KOPT-K1 (cell line): ENCODE measurements at regions not wholly inside any gene's neighbourhood (a gene's known extent, or its start where the extent isn't known, plus 50 kb on each side); places are given as distances from the start of the nearest gene placed in this dataset.

ENCODE experiments used
- H3K27ac ChIP-seq: fragments of 200-600 bp; sonication (generic); 2 replicates; pipeline ENCODE4 v1.5.1; 2016; ENCODE audit warnings: antibody characterized with exemption, mild to moderate bottlenecking, low read depth, low read length; ENCODE audit not compliant: poor library complexity, severe bottlenecking
- H3K36me3 ChIP-seq: fragments of 200-600 bp; sonication (generic); 2 replicates; pipeline ENCODE4 v1.5.1; 2017; ENCODE audit warnings: antibody characterized with exemption, mild to moderate bottlenecking, low read length, moderate library complexity; ENCODE audit not compliant: insufficient read depth
- H3K9me3 ChIP-seq: fragments of 200-600 bp; sonication (generic); 2 replicates; pipeline ENCODE4 v1.5.1; 2017; ENCODE audit warnings: antibody characterized with exemption, low read length, mild to moderate bottlenecking; ENCODE audit not compliant: insufficient read depth, poor library complexity, severe bottlenecking

DNA sequence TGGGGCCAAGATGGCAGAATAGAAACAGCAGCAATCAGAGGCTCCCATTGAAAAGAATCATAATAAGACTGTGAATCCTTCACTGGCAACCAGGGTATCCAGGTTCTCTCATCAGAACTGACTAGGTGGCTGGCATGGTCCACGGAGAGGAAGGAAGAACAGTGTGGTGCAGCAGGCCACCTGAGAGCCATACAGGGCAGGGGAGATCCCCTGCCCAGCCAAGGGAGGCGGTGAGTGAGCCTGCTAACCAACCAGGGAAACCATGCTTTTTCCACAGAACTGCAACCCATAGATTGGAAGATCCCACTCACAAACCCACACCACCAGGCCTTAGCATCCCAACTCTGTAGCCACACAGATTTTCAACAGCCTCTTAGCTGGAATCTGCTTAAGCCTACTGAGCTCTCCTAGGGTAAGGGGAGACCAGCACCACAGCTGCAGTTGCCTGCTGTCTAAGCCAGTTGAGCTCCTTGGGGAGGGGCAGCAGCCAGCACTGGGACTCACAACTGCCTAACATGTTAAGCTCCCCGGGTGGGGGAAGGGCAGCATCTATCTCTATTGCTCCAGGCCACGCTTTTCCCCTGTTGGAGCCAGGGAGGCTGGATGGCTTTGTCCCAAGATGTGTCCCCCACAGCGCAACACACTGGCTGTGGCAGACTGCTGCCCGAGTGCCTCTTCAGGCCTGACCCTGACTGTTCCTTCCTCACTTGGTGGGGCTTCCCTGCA, 342.6 kb upstream of the CCDC196 start:
- Histone ChIP-seq H3K27ac (no peak overlapping the region), H3K36me3 (no peaks in the 10 kb centered on the region), H3K9me3 (peaks cover 5% of the 10 kb centered on the region)

DNA sequence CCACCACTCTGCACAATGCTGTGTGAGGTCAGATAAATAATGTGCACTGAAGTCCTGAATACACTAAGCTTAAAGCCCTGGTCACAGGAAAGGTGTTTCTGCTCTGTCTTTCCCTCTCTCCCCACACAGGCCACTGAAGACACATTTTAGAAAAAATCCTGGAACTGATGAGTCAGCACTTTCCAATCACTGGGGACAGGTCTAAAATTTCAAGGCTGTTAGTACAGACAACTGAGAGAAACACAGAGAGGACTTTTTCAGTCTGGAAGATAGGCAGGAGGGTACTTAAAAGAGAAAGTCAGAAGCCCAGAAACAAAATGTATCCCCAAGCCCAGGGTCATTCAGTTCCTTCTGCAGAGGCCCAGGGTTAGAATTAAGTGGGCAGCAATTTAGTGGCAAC, 333.9 kb upstream of the CCDC196 start:
- Histone ChIP-seq H3K9me3 (no peaks in the 10 kb centered on the region), H3K36me3 (no peaks in the 10 kb centered on the region), H3K27ac (no peak overlapping the region)

DNA sequence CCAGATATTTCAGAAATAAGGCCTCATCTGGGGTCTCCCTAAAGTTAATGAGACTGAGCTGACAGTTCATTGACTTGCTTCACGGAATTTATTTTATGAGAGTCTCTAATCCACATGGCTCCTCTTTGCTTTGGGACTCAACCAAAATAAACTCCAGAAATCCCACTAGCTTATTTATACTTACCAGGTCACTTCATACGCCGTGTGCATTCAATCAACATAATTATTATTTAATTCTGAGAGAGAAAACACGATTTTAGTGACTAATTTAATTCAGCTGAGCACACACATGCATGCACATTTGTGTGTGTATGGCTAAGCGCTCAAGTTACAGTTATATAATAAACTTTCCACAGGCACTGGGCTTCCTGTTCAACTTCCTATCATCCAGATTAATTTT, 333.4 kb upstream of the CCDC196 start:
- no peak overlapping the region for H3K27ac ChIP-seq
- H3K9me3 ChIP-seq, result no peaks in the 10 kb centered on the region
- no peaks in the 10 kb centered on the region for H3K36me3 ChIP-seq

DNA sequence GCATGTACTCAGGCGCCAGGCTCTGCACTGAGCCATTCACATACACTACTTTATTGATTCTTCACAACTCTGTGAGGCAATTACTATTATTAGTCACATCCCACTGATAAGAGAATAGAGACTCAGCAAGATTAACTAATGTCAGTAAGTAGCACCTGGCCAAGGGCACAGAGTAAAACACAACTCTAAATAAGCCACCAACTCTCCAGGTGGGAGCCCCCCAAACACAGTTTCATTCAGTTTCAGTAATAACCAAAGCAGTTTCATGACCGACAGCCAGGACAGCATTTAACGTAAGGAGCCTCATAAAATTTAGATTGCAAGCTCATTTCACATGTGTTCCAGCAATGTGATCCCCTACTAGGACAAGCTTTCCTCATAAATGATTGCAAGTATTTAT, 323.1 kb upstream of the CCDC196 start:
- Histone ChIP-seq H3K9me3 (no peaks in the 10 kb centered on the region), H3K36me3 (no peaks in the 10 kb centered on the region), H3K27ac (no peak overlapping the region)

DNA sequence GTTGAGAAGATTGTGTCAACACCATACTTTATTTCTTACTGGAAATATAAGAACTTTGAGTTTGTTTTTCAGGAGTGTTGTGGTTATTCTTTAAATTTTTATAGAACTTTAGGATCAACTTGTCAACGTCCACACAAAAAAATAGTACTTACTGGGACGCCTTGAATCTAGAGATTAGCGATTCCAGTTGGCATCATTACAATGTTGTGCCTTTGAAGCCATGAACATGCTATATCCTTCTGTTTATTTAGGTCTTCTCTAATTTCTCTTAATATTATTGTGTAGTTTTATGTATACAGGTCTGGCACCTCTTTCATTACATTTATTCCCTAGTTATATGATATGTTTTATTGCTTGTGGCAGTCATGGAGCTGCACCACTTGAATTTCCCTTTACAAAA, 320.8 kb upstream of the CCDC196 start:
- Histone ChIP-seq H3K36me3 (no peaks in the 10 kb centered on the region), H3K27ac (no peak overlapping the region), H3K9me3 (no peaks in the 10 kb centered on the region)

DNA sequence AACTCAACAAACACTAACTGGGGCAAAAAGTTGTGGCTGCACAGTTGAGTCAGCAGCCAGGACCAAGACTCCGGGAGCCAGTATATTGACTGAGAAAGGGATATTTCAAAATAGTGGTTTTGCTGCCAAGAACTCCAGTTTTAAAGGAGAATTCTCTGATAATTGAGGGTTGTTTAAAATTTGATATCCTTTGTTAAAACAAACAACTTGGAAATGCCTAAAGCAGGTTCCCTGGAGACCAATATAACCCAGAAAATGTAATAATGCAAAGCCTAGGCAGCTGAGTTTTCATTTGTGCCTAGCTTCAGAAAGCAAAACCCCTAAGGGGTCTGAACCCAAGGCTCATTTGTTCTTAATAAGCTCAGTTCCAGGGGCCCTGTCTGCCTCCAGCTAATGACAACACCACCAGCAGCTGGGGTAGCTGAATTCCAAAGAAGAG, 311.7 kb upstream of the CCDC196 start:
- Histone ChIP-seq H3K36me3 (no peaks in the 10 kb centered on the region), H3K27ac (no peak overlapping the region), H3K9me3 (no peaks in the 10 kb centered on the region)

DNA sequence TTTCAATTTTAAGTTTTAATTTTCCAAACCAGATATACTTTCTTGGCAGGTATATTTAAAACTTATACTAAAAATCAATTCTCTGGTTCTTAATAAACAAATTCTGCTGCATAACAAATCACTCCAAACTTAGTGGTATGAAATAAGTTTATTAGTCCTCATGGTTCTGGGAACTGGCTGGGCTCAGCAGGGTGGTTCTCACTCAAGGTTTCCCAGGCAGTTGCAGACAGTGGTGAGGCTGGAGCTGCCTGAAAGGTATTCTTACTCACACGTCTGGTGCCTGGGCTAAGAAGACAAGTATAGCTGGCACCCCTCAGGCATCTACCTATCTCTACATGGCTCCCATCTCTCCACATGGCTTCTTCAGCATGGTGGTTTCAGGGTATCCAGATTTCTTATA, 308.2 kb upstream of the CCDC196 start:
- Histone ChIP-seq H3K9me3 (no peaks in the 10 kb centered on the region), H3K27ac (no peak overlapping the region)

DNA sequence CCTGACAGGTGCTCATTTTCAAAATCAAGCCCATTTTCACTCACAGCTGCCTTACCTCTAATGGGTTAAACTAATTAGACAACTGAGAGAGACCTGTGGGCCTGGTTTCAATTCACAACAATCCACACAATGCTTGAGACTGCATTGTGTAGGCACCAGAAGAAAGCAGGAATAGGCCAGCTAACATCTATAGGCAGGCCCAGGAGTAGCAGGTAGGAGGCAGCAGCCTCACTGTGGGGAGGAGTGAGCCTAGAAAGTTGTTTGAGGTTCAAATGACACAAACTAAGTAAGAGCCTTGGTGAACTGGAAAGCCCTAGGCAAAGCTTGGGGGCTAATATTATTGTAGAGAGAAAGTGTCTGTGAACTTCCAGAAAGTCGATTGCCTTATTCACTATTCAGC, 289.5 kb upstream of the CCDC196 start:
- Histone ChIP-seq H3K27ac (no peak overlapping the region), H3K36me3 (no peaks in the 10 kb centered on the region), H3K9me3 (peaks cover 13% of the 10 kb centered on the region)

More for the DNA sequence above, 308.2 kb upstream of the CCDC196 start:
- no peaks in the 10 kb centered on the region for H3K36me3 ChIP-seq

DNA sequence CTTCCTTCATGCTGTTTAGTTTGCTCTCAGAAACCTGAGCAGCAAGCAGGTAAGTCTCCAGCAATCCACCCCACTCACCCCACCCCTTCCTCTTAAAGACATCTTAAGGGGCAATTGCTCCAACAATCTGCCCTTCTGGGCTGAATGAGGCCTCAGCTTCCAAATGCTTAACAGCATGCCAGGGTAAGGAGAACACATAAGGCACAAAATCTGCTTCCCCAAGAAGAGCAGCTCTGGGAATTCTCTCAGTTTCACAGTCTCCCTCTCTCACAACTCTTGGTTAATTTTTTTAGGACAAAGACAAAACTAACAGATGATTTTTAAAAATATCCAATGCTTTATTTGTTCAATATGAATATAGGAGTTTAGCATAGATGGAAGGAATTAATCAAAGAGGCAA, 288.9 kb upstream of the CCDC196 start:
- Histone ChIP-seq H3K36me3 (no peaks in the 10 kb centered on the region), H3K9me3 (peaks cover 13% of the 10 kb centered on the region), H3K27ac (no peak overlapping the region)

DNA sequence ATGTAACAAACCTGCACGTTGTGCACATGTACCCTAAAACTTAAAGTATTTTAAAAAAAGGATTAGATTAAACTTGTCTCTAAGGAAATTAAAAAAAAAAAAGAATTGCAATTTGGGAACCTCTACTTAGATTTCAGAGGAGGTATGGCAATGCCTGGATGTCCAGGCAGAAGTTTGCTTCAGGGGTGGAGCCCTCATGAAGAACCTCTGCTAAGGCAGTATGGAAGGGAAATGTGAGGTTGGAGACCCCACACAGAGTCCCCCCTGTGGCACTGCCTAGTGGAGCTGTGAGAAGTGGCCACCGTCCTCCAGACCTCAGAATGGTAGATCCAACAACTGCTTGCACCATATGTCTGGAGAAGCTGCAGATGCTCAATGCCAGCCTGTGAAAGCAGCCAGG, 279.6 kb upstream of the CCDC196 start:
- H3K27ac ChIP-seq, result no peak overlapping the region
- H3K9me3 ChIP-seq, result peaks cover 16% of the 10 kb centered on the region
- H3K36me3 ChIP-seq, result no peaks in the 10 kb centered on the region

DNA sequence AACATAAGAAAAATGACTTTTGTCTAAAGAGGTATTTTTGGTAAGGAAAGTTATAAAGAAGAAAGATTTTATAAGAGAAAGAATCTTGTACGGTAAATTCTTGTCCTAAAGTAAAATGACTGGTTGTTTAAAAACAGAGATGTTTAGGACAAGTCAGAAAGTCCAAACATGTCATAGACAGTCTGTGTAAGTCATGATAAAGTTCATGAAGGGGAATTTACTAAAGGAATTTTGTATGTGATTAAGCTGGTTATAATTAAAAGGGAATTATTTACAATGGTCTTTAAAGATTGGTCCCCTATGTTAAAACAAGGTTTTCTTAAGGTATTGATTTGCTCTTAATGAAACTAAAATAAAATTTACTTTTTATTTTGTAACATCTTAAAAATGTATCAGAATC, 269.4 kb upstream of the CCDC196 start:
- Histone ChIP-seq H3K27ac (no peak overlapping the region), H3K36me3 (no peaks in the 10 kb centered on the region), H3K9me3 (peaks cover 30% of the 10 kb centered on the region)

DNA sequence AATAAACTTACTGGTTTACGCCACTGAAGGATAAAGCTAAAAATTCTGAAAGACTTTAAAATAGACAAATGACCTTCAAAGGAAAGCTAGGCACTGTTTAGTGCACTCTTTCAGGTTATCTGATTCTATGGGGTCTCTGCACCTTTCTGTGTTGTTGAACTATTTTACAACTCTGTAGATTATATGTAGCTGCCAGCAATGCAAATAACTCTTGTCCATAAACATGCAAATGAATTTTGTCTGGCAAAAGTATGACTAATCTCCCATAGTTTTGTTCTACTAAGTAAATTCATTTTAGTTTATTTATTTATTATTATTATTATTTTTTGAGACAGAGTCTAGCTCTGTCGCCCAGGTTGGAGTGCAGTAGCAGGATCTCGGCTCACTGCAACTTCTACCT, 266.3 kb upstream of the CCDC196 start:
- peaks cover 30% of the 10 kb centered on the region for H3K9me3 ChIP-seq
- no peak overlapping the region for H3K27ac ChIP-seq
- no peaks in the 10 kb centered on the region for H3K36me3 ChIP-seq

DNA sequence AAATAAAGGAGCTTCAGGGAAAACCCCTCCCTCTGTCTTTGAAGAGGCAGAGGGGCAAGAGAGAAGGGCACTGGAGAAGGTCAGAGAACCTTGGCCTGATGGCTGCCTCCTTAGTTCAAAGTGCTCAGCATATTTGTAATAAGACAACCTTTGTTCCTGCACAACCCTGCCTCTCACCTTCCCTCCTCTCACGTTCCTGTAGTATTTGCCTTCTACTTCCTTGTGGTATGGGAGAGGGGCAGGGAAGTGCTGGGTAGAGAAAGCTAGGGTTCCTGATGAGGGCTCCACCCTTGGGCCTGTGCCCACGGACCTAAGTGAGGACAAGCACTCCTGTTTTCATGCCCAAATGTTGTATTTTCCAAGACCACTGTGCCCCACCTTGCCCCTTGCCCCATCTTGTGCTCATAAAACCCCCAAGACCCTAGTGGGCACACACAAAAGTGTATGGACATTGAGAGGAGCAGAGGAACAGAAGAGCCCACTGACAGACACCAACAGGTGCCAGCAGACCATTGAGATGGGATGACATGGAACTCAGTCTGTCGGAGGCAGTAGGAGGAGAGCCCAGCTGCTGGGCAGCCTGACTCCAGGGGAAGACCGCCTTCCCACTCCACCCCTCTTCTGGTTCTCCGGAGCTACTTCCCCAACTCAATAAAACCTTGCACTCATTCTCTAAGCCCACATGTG, 261.5 kb upstream of the CCDC196 start:
- H3K27ac ChIP-seq, result no peak overlapping the region
- H3K36me3 ChIP-seq, result no peaks in the 10 kb centered on the region
- peaks cover 10% of the 10 kb centered on the region for H3K9me3 ChIP-seq

DNA sequence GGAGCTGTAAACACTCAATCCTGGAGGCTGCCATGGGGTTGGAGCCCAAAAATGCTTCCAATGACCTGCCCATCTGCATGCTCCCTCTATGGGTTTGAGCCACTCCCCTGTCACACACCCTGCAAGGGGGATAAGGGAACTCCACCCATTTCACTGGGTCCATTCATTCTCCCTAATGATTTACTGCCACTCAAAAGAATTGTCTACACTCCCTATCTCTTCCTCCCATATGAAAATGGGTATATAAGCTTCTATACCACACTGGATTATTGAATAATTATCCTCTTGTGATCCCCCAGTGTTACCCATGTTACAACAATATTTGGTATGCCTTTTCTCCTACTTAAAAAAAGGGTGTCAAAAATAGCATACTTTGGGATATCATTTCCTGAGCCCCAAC, 260.8 kb upstream of the CCDC196 start:
- Histone ChIP-seq H3K9me3 (peaks cover 10% of the 10 kb centered on the region), H3K36me3 (no peaks in the 10 kb centered on the region), H3K27ac (no peak overlapping the region)

DNA sequence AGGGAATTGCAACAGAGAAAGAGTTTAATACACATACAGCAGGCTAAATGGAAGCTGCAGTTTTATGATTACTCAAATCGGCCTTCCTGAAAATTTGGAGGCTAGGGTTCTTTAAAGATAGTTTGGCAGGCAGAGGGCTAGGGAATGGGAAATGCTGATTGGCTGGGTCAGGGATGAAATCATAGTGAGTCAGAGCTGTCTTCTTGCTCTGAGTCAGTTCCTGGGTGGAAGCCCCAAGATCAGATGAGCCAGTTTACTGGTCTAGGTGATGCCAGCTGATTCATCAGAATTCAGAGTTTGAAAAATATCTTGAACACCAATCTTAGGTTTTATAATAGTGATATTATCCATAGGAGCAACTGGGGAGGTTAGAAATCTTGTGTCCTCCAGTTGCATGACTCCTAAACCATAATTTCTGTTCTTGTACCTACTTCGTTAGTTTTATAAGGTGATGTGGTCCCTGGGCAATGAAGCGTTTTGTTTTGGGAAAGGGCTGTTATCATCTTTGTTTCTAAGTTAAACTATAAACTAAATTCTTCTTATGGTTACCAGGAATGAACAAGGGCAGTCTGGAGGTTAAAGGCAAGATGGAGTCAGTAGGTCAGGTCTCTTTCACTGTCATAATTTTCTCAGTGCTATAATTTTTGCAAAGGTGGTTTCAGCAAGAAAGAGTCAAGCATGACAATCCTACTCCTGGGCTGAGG, 257.8 kb upstream of the CCDC196 start:
- no peaks in the 10 kb centered on the region for H3K36me3 ChIP-seq
- peaks cover 10% of the 10 kb centered on the region for H3K9me3 ChIP-seq
- H3K27ac ChIP-seq, result no peak overlapping the region
